DOHH2 (cell line): ENCODE measurements at regions not wholly inside any gene's neighbourhood (a gene's known extent, or its start where the extent isn't known, plus 50 kb on each side); places are given as distances from the start of the nearest gene placed in this dataset.

Experiments used
- CTCF ChIP-seq: fragments of 200-600 bp; sonication (generic); IDR thresholded peaks from one replicate; pipeline ENCODE4 v1.5.1; 2014; ENCODE audit warnings: antibody characterized with exemption, mild to moderate bottlenecking, low read depth, low read length; ENCODE audit not compliant: poor library complexity, severe bottlenecking
- EZH2phosphoT487 ChIP-seq: fragments of 200-600 bp; sonication (generic); IDR thresholded peaks from 2 replicates; pipeline ENCODE4 v1.6.1; 2017; ENCODE audit warnings: borderline replicate concordance, mild to moderate bottlenecking, antibody characterized with exemption, low read length, moderate library complexity, mixed read lengths

- no peak for TF ChIP-seq CTCF
- TF ChIP-seq EZH2phosphoT487 = no peak
These were observed 97.4 kb upstream of the UBL3 start for GRCh38 chr13:29947839-29948238.
